K562 (cell line): ENCODE measurements at regions not wholly inside any gene's neighbourhood (a gene's known extent, or its start where the extent isn't known, plus 50 kb on each side); places are given as distances from the start of the nearest gene placed in this dataset.

Experiments
- ATAC-seq: fragments of 200-7000 bp; cut with Tn5 transposase; 3 replicates; pipeline ENCODE4 v1.9.1; 2020; ENCODE audit warnings: moderate library complexity
- BruUV-seq: library from RNA; stranded (reverse); fragments of 400-500 nt; replicated peaks from 2 replicates; lab custom pipeline; 2021; lab: Mats Ljungman, UMichigan
- CTCF ChIA-PET: fragments of 300-600 bp; formaldehyde crosslinking; extraction: SDS; loops from one replicate; lab custom pipeline; 2021; ENCODE audit warnings: low intra/inter-chr PET ratio; lab: Yijun Ruan, JAX
- POLR2A ChIA-PET: fragments of 300-600, 350-650 bp; sonication (Branson Sonifier 250); formaldehyde crosslinking; extraction: SDS; loops from one replicate; lab custom pipeline; 2021; ENCODE audit warnings: antibody characterized with exemption, inconsistent platforms; lab: Yijun Ruan, JAX
- DNase-seq, 4 experiments: peaks; one replicate each; pipeline versions ENCODE4 v3.0.0 to v3.0.0-alpha.2; 2011 to 2018; ENCODE audit warnings: low spot score in 3 of 4, mixed read lengths in 3 of 4; ENCODE audit errors: extremely low read depth in 1 of 4
- FAIRE-seq: peaks from 2 replicates; lab custom pipeline; 2011; peaks lifted over from hg19 to GRCh38; lab: Jason Lieb, UNC
- H2AFZ ChIP-seq: 2 replicates; pipeline ENCODE4 v1.6.0; 2011; ENCODE audit warnings: low read depth, low read length, control low read depth, inconsistent platforms
- H3K27ac ChIP-seq: fragments of 200-600 bp; 3 replicates; pipeline ENCODE4 v1.8.0; 2011; ENCODE audit warnings: low read depth, mild to moderate bottlenecking, control low read depth, inconsistent platforms, low read length, moderate library complexity, mixed read lengths; ENCODE audit errors: extremely low read depth
- H3K27me3 ChIP-seq, 2 experiments: fragments of 300-600 bp in 1 of 2; 2 replicates in 1 of 2; 3 replicates in 1 of 2; pipeline versions ENCODE4 v1.6.0 to v1.8.0; 2011; ENCODE audit warnings: inconsistent platforms in 2 of 2, low read length in 2 of 2, mild to moderate bottlenecking in 1 of 2, mixed read lengths in 1 of 2, moderate library complexity in 1 of 2; ENCODE audit not compliant: control insufficient read depth in 2 of 2, insufficient read depth in 2 of 2
- H3K36me3 ChIP-seq: fragments of 300-600 bp; 3 replicates; pipeline ENCODE4 v1.8.0; 2011; ENCODE audit warnings: mild to moderate bottlenecking, low read length, inconsistent platforms; ENCODE audit not compliant: control insufficient read depth, insufficient read depth
- H3K4me1 ChIP-seq, 2 experiments: fragments of 200-600 bp in 1 of 2; replicated peaks in 1 of 2; 2 replicates in 1 of 2; 3 replicates in 1 of 2; pipeline versions ENCODE4 v1.5.1 to v1.8.0; 2011; ENCODE audit warnings: inconsistent platforms in 2 of 2, low read length in 2 of 2, mild to moderate bottlenecking in 1 of 2, mixed read lengths in 1 of 2, moderate library complexity in 1 of 2; ENCODE audit not compliant: control insufficient read depth in 2 of 2, insufficient read depth in 2 of 2
- H3K4me2 ChIP-seq: 2 replicates; pipeline ENCODE4 v1.6.1; 2011; ENCODE audit warnings: low read length, control low read depth, inconsistent platforms, mixed read lengths; ENCODE audit not compliant: insufficient read depth
- H3K4me3 ChIP-seq: fragments of 200-600 bp; sonication (generic), shearing (Covaris generic); 2 replicates; pipeline ENCODE4 v1.5.1; 2016; ENCODE audit warnings: control low read depth, inconsistent platforms
- H3K79me2 ChIP-seq: fragments of 200-600 bp; 3 replicates; pipeline ENCODE4 v1.8.0; 2011; ENCODE audit warnings: low read length, inconsistent platforms; ENCODE audit not compliant: control insufficient read depth, insufficient read depth
- H3K9ac ChIP-seq, 2 experiments: 2 replicates each; pipeline versions ENCODE4 v1.6.0 to v1.6.1; 2011; ENCODE audit warnings: low read depth in 2 of 2, low read length in 2 of 2, control low read depth in 1 of 2, inconsistent platforms in 1 of 2, mild to moderate bottlenecking in 1 of 2, mixed read lengths in 1 of 2; ENCODE audit not compliant: insufficient read depth in 1 of 2
- H3K9me1 ChIP-seq: one replicate; pipeline ENCODE4 v1.6.0; 2011; ENCODE audit warnings: inconsistent platforms, mild to moderate bottlenecking, low read length, moderate library complexity; ENCODE audit not compliant: control insufficient read depth, insufficient read depth
- H3K9me3 ChIP-seq: replicated peaks from 2 replicates; pipeline ENCODE4 v1.5.1; 2011; ENCODE audit warnings: low read depth, low read length, inconsistent platforms; ENCODE audit not compliant: control insufficient read depth, insufficient read depth
- H4K20me1 ChIP-seq: replicated peaks from 2 replicates; pipeline ENCODE4 v1.6.1; 2011; ENCODE audit warnings: low read length, inconsistent platforms, mixed read lengths; ENCODE audit not compliant: control insufficient read depth, insufficient read depth
- ATF7 ChIP-seq: fragments of 450-650 bp; IDR thresholded peaks from 2 replicates; pipeline ENCODE4 v1.7.1; 2014; ENCODE audit warnings: mild to moderate bottlenecking, moderate library complexity
- CXXC5 ChIP-seq: fragments of 250-450 bp; sonication (Bioruptor Pico); IDR thresholded peaks from 2 replicates; pipeline ENCODE4 v1.8.0; 2022; ENCODE audit warnings: inconsistent platforms, mild to moderate bottlenecking, moderate library complexity
- DLX4 ChIP-seq: fragments of 250-450 bp; sonication (Bioruptor Pico); IDR thresholded peaks from 2 replicates; pipeline ENCODE4 v1.6.1; 2021; ENCODE audit warnings: mild to moderate bottlenecking
- ETS1 ChIP-seq: conservative IDR thresholded peaks from 2 replicates; pipeline ENCODE4 v1.6.1; 2011; ENCODE audit warnings: low read depth, mild to moderate bottlenecking, low read length; ENCODE audit not compliant: control insufficient read depth
- GATAD2A ChIP-seq: fragments of 450-650 bp; IDR thresholded peaks from 2 replicates; pipeline ENCODE4 v1.6.1; 2017
- HEY1 ChIP-seq: fragments of 250-450 bp; sonication (Bioruptor Pico); IDR thresholded peaks from 2 replicates; pipeline ENCODE4 v1.5.0; 2020; ENCODE audit warnings: mild to moderate bottlenecking, moderate library complexity, borderline replicate concordance
- MITF ChIP-seq: IDR thresholded peaks from 2 replicates; pipeline ENCODE4 v1.6.1; 2014; ENCODE audit warnings: antibody characterized with exemption
- SMAD3 ChIP-seq: fragments of 450-650 bp; formaldehyde crosslinking; conservative IDR thresholded peaks from 2 replicates; pipeline ENCODE4 v1.4.0; 2020; ENCODE audit warnings: mild to moderate bottlenecking
- SNIP1 ChIP-seq: fragments of 450-650 bp; IDR thresholded peaks from 2 replicates; pipeline ENCODE4 v1.7.1; 2017; ENCODE audit warnings: low read depth, mild to moderate bottlenecking
- SRSF3 ChIP-seq: fragments of 200-400 bp; formaldehyde crosslinking; IDR thresholded peaks from 2 replicates; pipeline ENCODE4 v1.6.1; 2016; ENCODE audit warnings: mild to moderate bottlenecking, low read length, moderate library complexity; ENCODE audit not compliant: insufficient read depth
- TAL1 ChIP-seq: fragments of 450-650 bp; IDR thresholded peaks from 2 replicates; pipeline ENCODE4 v1.6.1; 2016; ENCODE audit warnings: mild to moderate bottlenecking
- USF1 ChIP-seq: sonication (generic); formaldehyde crosslinking; IDR thresholded peaks from 2 replicates; pipeline ENCODE4 v1.9.0; 2022; ENCODE audit warnings: mild to moderate bottlenecking, missing genetic modification reagents
- YY1 ChIP-seq, 3 experiments: IDR thresholded peaks; 2 replicates each; pipeline ENCODE4 v1.6.1; 2011; ENCODE audit warnings: low read length in 2 of 3, mild to moderate bottlenecking in 2 of 3, moderate library complexity in 2 of 3, borderline replicate concordance in 1 of 3, control low read depth in 1 of 3, low read depth in 1 of 3; ENCODE audit not compliant: insufficient read depth in 3 of 3, insufficient replicate concordance in 2 of 3, control insufficient read depth in 1 of 3, insufficient read length in 1 of 3; ENCODE audit errors: extremely low read depth in 1 of 3
- ZBTB12 ChIP-seq: fragments of 250-450 bp; sonication (Bioruptor Pico); IDR thresholded peaks from 2 replicates; pipeline ENCODE4 v1.4.0; 2020
- ZNF184 ChIP-seq: sonication (generic); formaldehyde crosslinking; IDR thresholded peaks from 2 replicates; pipeline ENCODE4 v1.5.0; 2020; ENCODE audit warnings: missing genetic modification reagents
- WGBS: fragments of 100-300 bp; shearing (Covaris generic); methylation state at CpG from one replicate; pipeline ENCODE4 v1.1.6; 2016; ENCODE audit warnings: low coverage, mixed read lengths; ENCODE audit not compliant: insufficient coverage; ENCODE audit errors: missing lambda C conversion rate; 5-methylcytosine and 5-hydroxymethylcytosine counted together
- in situ Hi-C: fragments of 300-500 bp; cut with MboI; formaldehyde crosslinking; loops from 4 replicates; pipeline ENCODE4 v1.15.0; 2018; ENCODE audit warnings: inconsistent platforms, mixed read lengths
- intact Hi-C: fragments of 100-400 bp; cut with micrococcal nuclease; formaldehyde crosslinking; loops from 2 replicates; pipeline ENCODE4 v1.14.2; 2022

GRCh38 chr1:9482816-9483572, 56.3 kb upstream of the SLC25A33 start:
- Histone ChIP-seq H3K4me3 (no peak overlapping the region), H2AFZ (no peak overlapping the region), H4K20me1 (peaks cover 10% of the 10 kb centered on the region; the same call in 1 of the 2 replicates), H3K9ac (no peak overlapping the region), H3K36me3 (no peaks in the 10 kb centered on the region), H3K79me2 (no peaks in the 10 kb centered on the region), H3K27me3 (peaks cover 45 to 74% of the 10 kb centered on the region in 2 experiments), H3K4me1 (no peaks in the 10 kb centered on the region), H3K27ac (no peak overlapping the region; the same call in 2 of the 3 replicates), H3K9me1 (no peaks in the 10 kb centered on the region), H3K9me3 (no peaks in the 10 kb centered on the region; the same call in 1 of the 2 replicates), H3K4me2 (no peak overlapping the region)
- no TSS peak for BruUV-seq
- POLR2A ChIA-PET, result interaction anchor here (0.6 to 0.7 kb wide), 2 partner anchors 10 to 281 kb away, joined by 3 to 5 read pairs; no protein-coding TSS in a partner anchor
- CTCF ChIA-PET, result no interaction called here
- WGBS, result under 1% methylated on average over 19 of the region's 19 CpGs
- FAIRE-seq, result no peak
- intact Hi-C loops, result no loop called here
- DNase-seq, result no peak
- in situ Hi-C loops, result no loop called here
- no peak for ATAC-seq
- no peak for TF ChIP-seq GATAD2A
- TF ChIP-seq SMAD3 (CRISPR knock-in tag), result no peak
- TF ChIP-seq MITF, result no peak
- TF ChIP-seq CXXC5 (CRISPR knock-in tag), result no peak
- no peak for TF ChIP-seq SRSF3
- no peak for TF ChIP-seq DLX4 (CRISPR knock-in tag)
- no peak for TF ChIP-seq ETS1
- TF ChIP-seq ZNF184, result no peak
- TF ChIP-seq TAL1, result no peak
- TF ChIP-seq USF1 (CRISPR knock-in tag), result no peak
- TF ChIP-seq SNIP1, result no peak
- no peak for TF ChIP-seq ZBTB12 (CRISPR knock-in tag)
- TF ChIP-seq HEY1 (CRISPR knock-in tag), result no peak
- no peak for TF ChIP-seq YY1 (IDR thresholded peaks at IDR 0.05; ENCODE audit: borderline replicate concordance in 1 of 3, control insufficient read depth in 1 of 3, extremely low read depth in 1 of 3, insufficient read depth in 3 of 3, insufficient read length in 1 of 3, insufficient replicate concordance in 2 of 3, low read depth in 1 of 3, low read length in 2 of 3)
- no peak for TF ChIP-seq ATF7
